HepG2 (cell line): ENCODE measurements at regions not wholly inside any gene's neighbourhood (a gene's known extent, or its start where the extent isn't known, plus 50 kb on each side); places are given as distances from the start of the nearest gene placed in this dataset.

Experiments
- ATAC-seq: fragments of 200-7000 bp; cut with Tn5 transposase; 3 replicates; pipeline ENCODE4 v1.9.1; 2020; ENCODE audit warnings: mild to moderate bottlenecking, moderate library complexity
- BruUV-seq: library from RNA; stranded (reverse); fragments of 400-500 nt; replicated peaks from 2 replicates; lab custom pipeline; 2021; lab: Mats Ljungman, UMichigan
- CTCF ChIA-PET: fragments of 300-600 bp; formaldehyde crosslinking; extraction: SDS; loops from one replicate; lab custom pipeline; 2021; ENCODE audit warnings: low total read pairs, inconsistent platforms, low intra/inter-chr PET ratio; lab: Yijun Ruan, JAX
- POLR2A ChIA-PET: fragments of 350-600 bp; sonication (Branson Sonifier 250); formaldehyde crosslinking; loops from one replicate; lab custom pipeline; 2020; ENCODE audit warnings: antibody characterized with exemption, inconsistent platforms; lab: Yijun Ruan, JAX
- DNase-seq: peaks from one replicate; pipeline ENCODE4 v3.0.0-alpha.2; 2015; ENCODE audit warnings: low spot score
- FAIRE-seq: peaks from 3 replicates; lab custom pipeline; 2011; peaks lifted over from hg19 to GRCh38; lab: Jason Lieb, UNC
- H2AFZ ChIP-seq: one replicate; pipeline ENCODE4 v1.6.1; 2011; ENCODE audit warnings: low read length, inconsistent platforms
- H3K27ac ChIP-seq: fragments of 300-600 bp; 3 replicates; pipeline ENCODE4 v1.8.0; 2011; ENCODE audit warnings: mixed run types, mild to moderate bottlenecking, mixed read lengths, low read length, inconsistent platforms; ENCODE audit not compliant: insufficient read depth; ENCODE audit errors: extremely low read length
- H3K27me3 ChIP-seq, 2 experiments: fragments of 200-600 bp in 1 of 2; 2 replicates in 1 of 2; 3 replicates in 1 of 2; pipeline versions ENCODE4 v1.6.0 to v1.8.0; 2011; ENCODE audit warnings: low read length in 2 of 2, mild to moderate bottlenecking in 2 of 2, moderate library complexity in 2 of 2, inconsistent platforms in 1 of 2; ENCODE audit not compliant: insufficient read depth in 2 of 2, control insufficient read depth in 1 of 2
- H3K36me3 ChIP-seq, 2 experiments: fragments of 200-600 bp in 1 of 2; replicated peaks in 1 of 2; 2 replicates in 1 of 2; 3 replicates in 1 of 2; pipeline versions ENCODE4 v1.5.1 to v1.8.0; 2011; ENCODE audit warnings: low read length in 2 of 2, inconsistent platforms in 1 of 2; ENCODE audit not compliant: insufficient read depth in 2 of 2, control insufficient read depth in 1 of 2
- H3K4me1 ChIP-seq: 2 replicates; pipeline ENCODE4 v1.5.1; 2012; ENCODE audit warnings: low read length, inconsistent platforms; ENCODE audit not compliant: insufficient read depth
- H3K4me2 ChIP-seq: 2 replicates; pipeline ENCODE4 v1.6.0; 2011; ENCODE audit warnings: low read depth, low read length, inconsistent platforms
- H3K4me3 ChIP-seq, 3 experiments: fragments of 200-600 bp in 1 of 3; sonication (generic), shearing (Covaris generic) in 1 of 3; replicated peaks in 1 of 3; 2 replicates each; pipeline ENCODE4 v1.5.1; 2011 to 2016; ENCODE audit warnings: low read length in 3 of 3, inconsistent platforms in 2 of 3, low read depth in 2 of 3, mild to moderate bottlenecking in 2 of 3, control low read depth in 1 of 3, mixed read lengths in 1 of 3; ENCODE audit not compliant: insufficient read depth in 1 of 3
- H3K79me2 ChIP-seq: one replicate; pipeline ENCODE4 v1.6.1; 2011; ENCODE audit warnings: low read length, inconsistent platforms; ENCODE audit not compliant: insufficient read depth
- H3K9ac ChIP-seq: 2 replicates; pipeline ENCODE4 v1.6.0; 2011; ENCODE audit warnings: mild to moderate bottlenecking, low read depth, low read length, inconsistent platforms; ENCODE audit not compliant: insufficient read depth
- H3K9me3 ChIP-seq: 2 replicates; pipeline ENCODE4 v1.5.1; 2012; ENCODE audit warnings: mild to moderate bottlenecking, low read length
- H4K20me1 ChIP-seq: 2 replicates; pipeline ENCODE4 v1.6.0; 2011; ENCODE audit warnings: inconsistent platforms, mild to moderate bottlenecking, low read length, moderate library complexity; ENCODE audit not compliant: insufficient read depth
- CHCHD3 ChIP-seq: sonication (generic); formaldehyde crosslinking; IDR thresholded peaks from 2 replicates; pipeline ENCODE4 v1.8.0; 2022; ENCODE audit warnings: mild to moderate bottlenecking, missing genetic modification reagents, moderate library complexity
- DRAP1 ChIP-seq: IDR thresholded peaks from 2 replicates; pipeline ENCODE4 v1.6.1; 2016; ENCODE audit warnings: missing genetic modification reagents, missing compliant biosample characterization
- ETV6 ChIP-seq: sonication (generic); formaldehyde crosslinking; conservative IDR thresholded peaks from 2 replicates; pipeline ENCODE4 v1.4.0; 2020; ENCODE audit warnings: missing genetic modification reagents
- HOXA3 ChIP-seq: sonication (generic); formaldehyde crosslinking; IDR thresholded peaks from 2 replicates; pipeline ENCODE4 v1.5.0; 2020; ENCODE audit warnings: missing genetic modification reagents
- MIER3 ChIP-seq: IDR thresholded peaks from 2 replicates; pipeline ENCODE4 v1.6.1; 2016; ENCODE audit warnings: missing compliant biosample characterization, borderline replicate concordance
- PAX8 ChIP-seq: sonication (generic); formaldehyde crosslinking; IDR thresholded peaks from 2 replicates; pipeline ENCODE4 v1.8.0; 2022; ENCODE audit warnings: mild to moderate bottlenecking, missing genetic modification reagents, borderline replicate concordance
- SP1 ChIP-seq, 2 experiments: fragments of 450-650 bp in 1 of 2; sonication (generic) in 1 of 2; formaldehyde crosslinking in 1 of 2; IDR thresholded peaks; 2 replicates each; pipeline versions ENCODE4 v1.4.0 to v1.6.1; 2016 to 2020; ENCODE audit warnings: missing genetic modification reagents in 1 of 2
- ZBTB34 ChIP-seq: sonication (generic); formaldehyde crosslinking; IDR thresholded peaks from 2 replicates; pipeline ENCODE4 v1.8.0; 2022; ENCODE audit warnings: mild to moderate bottlenecking, missing genetic modification reagents
- ZBTB46 ChIP-seq: sonication (generic); formaldehyde crosslinking; IDR thresholded peaks from 2 replicates; pipeline ENCODE4 v1.4.0; 2020; ENCODE audit warnings: mild to moderate bottlenecking, missing genetic modification reagents, borderline replicate concordance
- ZFP82 ChIP-seq: sonication (generic); formaldehyde crosslinking; IDR thresholded peaks from 2 replicates; pipeline ENCODE4 v1.5.1; 2020; ENCODE audit warnings: mild to moderate bottlenecking, missing genetic modification reagents, borderline replicate concordance
- ZKSCAN5 ChIP-seq: sonication (generic); formaldehyde crosslinking; IDR thresholded peaks from 2 replicates; pipeline ENCODE4 v1.5.1; 2020; ENCODE audit warnings: mild to moderate bottlenecking, missing genetic modification reagents
- ZNF703 ChIP-seq: sonication (generic); formaldehyde crosslinking; IDR thresholded peaks from 2 replicates; pipeline ENCODE4 v1.5.1; 2020; ENCODE audit warnings: missing genetic modification reagents, mild to moderate bottlenecking, moderate library complexity, borderline replicate concordance
- ZNF772 ChIP-seq: sonication (generic); formaldehyde crosslinking; IDR thresholded peaks from 2 replicates; pipeline ENCODE4 v1.5.0; 2020; ENCODE audit warnings: mild to moderate bottlenecking, missing genetic modification reagents
- ZSCAN5A ChIP-seq: sonication (generic); formaldehyde crosslinking; IDR thresholded peaks from 2 replicates; pipeline ENCODE4 v1.8.0; 2022; ENCODE audit warnings: mild to moderate bottlenecking, missing genetic modification reagents, borderline replicate concordance
- ZXDC ChIP-seq: sonication (generic); formaldehyde crosslinking; IDR thresholded peaks from 2 replicates; pipeline ENCODE4 v1.5.0; 2020; ENCODE audit warnings: mild to moderate bottlenecking, missing genetic modification reagents
- WGBS: methylation state at CpG from one replicate; pipeline ENCODE4 v1.1.6; 2017; ENCODE audit warnings: low lambda C conversion rate; 5-methylcytosine and 5-hydroxymethylcytosine counted together
- in situ Hi-C: cut with HindIII; loops from 2 replicates; pipeline ENCODE4 v1.10.0; 2017; ENCODE audit warnings: low pct_unique_long_range_greater_than_20kb; ENCODE audit not compliant: extremely low pct_ligation_motif_present
- intact Hi-C: fragments of 100-400 bp; cut with micrococcal nuclease; formaldehyde crosslinking; loops from one replicate; pipeline ENCODE4 v1.10.0; 2022; ENCODE audit not compliant: unreplicated experiment

GRCh38 chr9:14413812-14414211 lies 99.9 kb upstream of the NFIB start (continued):
- TF ChIP-seq ZXDC (CRISPR knock-in tag) (no peak), ZNF703 (CRISPR knock-in tag) (no peak), HOXA3 (CRISPR knock-in tag) (no peak)
- TF ChIP-seq, all 625 proteins: peak for 2

- intact Hi-C loops = no loop called here
- BruUV-seq = no TSS peak
- ChIA-PET CTCF (no interaction called here), POLR2A (no interaction called here)
- no peaks in the 10 kb centered on the region for H3K36me3 ChIP-seq
- H4K20me1 ChIP-seq = no peaks in the 10 kb centered on the region
- no peaks in the 10 kb centered on the region for H3K79me2 ChIP-seq
- H3K27ac ChIP-seq = no peak overlapping the region
- no peak overlapping the region for H3K9ac ChIP-seq
- ATAC-seq (no peak), DNase-seq (no peak), FAIRE-seq (no peak)
- in situ Hi-C loops = no loop called here
- no peaks in the 10 kb centered on the region for H3K4me1 ChIP-seq
- no peak overlapping the region for H2AFZ ChIP-seq
- no peaks in the 10 kb centered on the region for H3K27me3 ChIP-seq
- H3K9me3 ChIP-seq = no peaks in the 10 kb centered on the region
- no peak overlapping the region for H3K4me3 ChIP-seq
- WGBS = 8% methylated on average over 2 of the region's 2 CpGs
- no peak overlapping the region for H3K4me2 ChIP-seq
- TF ChIP-seq ZBTB34 (CRISPR knock-in tag) = no peak
- TF ChIP-seq ZFP82 (CRISPR knock-in tag) = no peak
- no peak for TF ChIP-seq PAX8 (CRISPR knock-in tag)
- TF ChIP-seq MIER3 (CRISPR knock-in tag) = no peak
- TF ChIP-seq DRAP1 (CRISPR knock-in tag) = no peak
- TF ChIP-seq ZSCAN5A (CRISPR knock-in tag) = no peak
- no peak for TF ChIP-seq ZKSCAN5 (CRISPR knock-in tag)
- TF ChIP-seq SP1 (IDR thresholded peaks at IDR 0.05) = no peak
- no peak for TF ChIP-seq SP1 (CRISPR knock-in tag; IDR thresholded peaks at IDR 0.05)
- TF ChIP-seq ZNF772 (CRISPR knock-in tag) = no peak
- TF ChIP-seq ETV6 (CRISPR knock-in tag) = no peak
- no peak for TF ChIP-seq CHCHD3 (CRISPR knock-in tag)
- no peak for TF ChIP-seq ZBTB46 (CRISPR knock-in tag)
Observed at GRCh38 chr9:14412775-14413174, 98.8 kb upstream of the NFIB start.
